Smooth muscle cell of the brain vasculature (primary cell): ENCODE measurements at regions not wholly inside any gene's neighbourhood (a gene's known extent, or its start where the extent isn't known, plus 50 kb on each side); places are given as distances from the start of the nearest gene placed in this dataset.
"Not testable (repeated sequence)": the region's sequence is repeated elsewhere in the genome, so short reads cannot be mapped to it uniquely, and the experiment has no call there.

Experiments used
- DNase-seq: peaks from one replicate; pipeline ENCODE4 v3.0.0-alpha.2; 2012; ENCODE audit warnings: low read depth, low spot score

GRCh38 chr16:88185976-88186888 is 196.5 kb upstream of the ZNF469 start:
- DNase-seq, result peak; percentile 93

- not testable (repeated sequence) for DNase-seq
Measured at GRCh38 chr16:88186889-88187870, 195.6 kb upstream of the ZNF469 start.

GRCh38 chr16:88188171-88188895 is 194.4 kb upstream of the ZNF469 start:
- DNase-seq, result not testable (repeated sequence)

- not testable (repeated sequence) for DNase-seq
Measured at GRCh38 chr16:88190592-88191095, 192.1 kb upstream of the ZNF469 start.

- not testable (repeated sequence) for DNase-seq
Measured at GRCh38 chr16:88191168-88191567, 191.6 kb upstream of the ZNF469 start.

- DNase-seq, result no peak
Measured at GRCh38 chr16:88192601-88193000, 190.2 kb upstream of the ZNF469 start.

GRCh38 chr16:88193706-88194396 is 188.9 kb upstream of the ZNF469 start:
- DNase-seq, result not testable (repeated sequence)

GRCh38 chr16:88194397-88195268 is 188.1 kb upstream of the ZNF469 start:
- no peak for DNase-seq

- no peak for DNase-seq
Measured at GRCh38 chr16:88195269-88195705, 187.5 kb upstream of the ZNF469 start.

GRCh38 chr16:88195911-88196465 is 186.8 kb upstream of the ZNF469 start:
- DNase-seq, result no peak

- no peak for DNase-seq
Measured at GRCh38 chr16:88196471-88197400, 186.0 kb upstream of the ZNF469 start.

- no peak for DNase-seq
Measured at GRCh38 chr16:88197481-88198456, 185.0 kb upstream of the ZNF469 start.

- DNase-seq, result not testable (repeated sequence)
Measured at GRCh38 chr16:88198457-88199295, 184.1 kb upstream of the ZNF469 start.

GRCh38 chr16:88199296-88200153 is 183.2 kb upstream of the ZNF469 start:
- DNase-seq, result not testable (repeated sequence)
